HK-2 (cell line): ENCODE measurements at regions not wholly inside any gene's neighbourhood (a gene's known extent, or its start where the extent isn't known, plus 50 kb on each side); places are given as distances from the start of the nearest gene placed in this dataset.

Experiments
- DNase-seq: peaks from one replicate; pipeline ENCODE4 v3.0.0-alpha.2; 2018; ENCODE audit not compliant: unreplicated experiment

DNA sequence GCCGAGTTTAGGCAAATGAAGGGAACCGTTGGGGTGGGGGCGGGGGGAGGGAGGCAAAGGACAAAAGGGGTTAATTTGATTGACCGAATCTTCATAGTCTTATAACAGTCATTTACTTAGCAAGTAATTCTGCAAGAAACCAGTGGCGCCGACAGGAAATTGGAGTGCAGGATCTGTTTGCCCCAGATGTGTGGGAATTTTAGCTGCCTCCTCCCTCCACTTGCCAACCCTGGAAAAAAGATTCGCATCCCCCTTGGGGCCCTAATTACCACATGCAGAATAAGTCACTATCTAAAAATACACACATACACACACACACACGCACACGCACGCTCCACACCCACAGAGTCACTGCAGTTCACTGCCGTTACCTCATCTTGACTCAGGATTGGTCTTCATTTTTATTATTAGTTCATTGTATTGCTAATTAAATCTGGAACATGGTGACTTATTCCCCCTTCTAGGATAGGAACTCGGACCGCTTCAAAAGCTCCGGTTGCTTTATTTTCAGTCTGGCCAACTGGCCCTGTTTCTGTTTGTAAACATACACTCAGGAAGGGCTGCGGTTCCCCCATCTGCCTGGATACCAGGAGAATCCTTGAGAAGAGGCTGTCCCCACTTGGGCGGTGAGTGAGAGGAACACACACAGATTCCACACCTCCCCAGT, 241.6 kb upstream of the SALL1 start:
- no peak for DNase-seq

DNA sequence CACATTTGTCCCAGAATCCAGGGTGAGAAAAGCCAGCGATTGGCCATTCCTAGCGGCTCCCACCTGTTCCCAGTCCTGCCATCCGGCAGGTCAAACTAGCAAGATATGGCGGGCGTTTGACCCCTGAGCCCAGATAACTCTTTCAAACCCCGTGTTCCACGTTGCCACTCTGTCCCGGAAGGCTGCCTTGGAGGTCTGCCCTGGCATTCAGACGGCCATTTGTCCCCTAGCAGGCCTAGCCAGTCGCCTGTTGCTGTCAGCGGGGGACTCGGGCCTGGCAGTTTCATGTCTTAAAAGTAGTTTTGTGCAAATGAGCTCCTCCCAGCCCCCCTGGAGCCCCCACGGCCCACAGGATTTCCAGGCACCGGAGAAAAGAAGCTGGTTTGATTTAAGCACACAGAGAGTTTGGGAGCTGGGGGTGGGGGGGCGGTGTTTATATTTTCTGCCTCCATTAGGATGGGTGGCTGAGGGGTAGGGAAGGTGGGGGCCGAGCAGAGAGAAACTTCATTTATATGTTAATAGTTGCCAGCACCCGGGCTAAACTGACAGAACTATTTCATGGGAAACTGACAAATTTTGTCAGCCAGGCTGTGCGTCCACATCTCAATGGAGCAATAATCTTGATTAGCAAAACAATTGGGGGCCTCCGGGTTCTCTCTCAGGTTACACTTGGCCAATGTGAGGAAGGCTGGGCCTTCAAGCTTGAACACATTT, 240.9 kb upstream of the SALL1 start:
- no peak for DNase-seq

DNA sequence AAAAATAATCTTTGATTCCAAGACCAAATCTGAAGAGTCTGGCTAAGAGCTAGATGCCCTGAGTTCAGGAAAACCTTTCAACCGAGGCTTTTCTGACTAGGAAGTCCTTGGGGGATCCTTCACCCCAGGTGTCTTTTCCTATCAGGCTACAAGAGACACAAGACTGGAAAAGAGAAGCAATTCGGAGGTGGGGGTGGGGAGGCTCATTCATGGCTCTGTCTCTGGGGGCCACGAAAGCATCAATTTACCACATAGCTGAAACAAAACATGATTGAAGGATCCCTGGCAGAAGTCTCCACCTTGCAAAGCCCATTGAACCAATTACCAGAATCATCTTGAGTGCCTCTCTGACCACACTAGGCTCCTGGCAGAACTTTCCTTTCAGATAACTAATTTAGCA, 239.8 kb upstream of the SALL1 start:
- no peak for DNase-seq

DNA sequence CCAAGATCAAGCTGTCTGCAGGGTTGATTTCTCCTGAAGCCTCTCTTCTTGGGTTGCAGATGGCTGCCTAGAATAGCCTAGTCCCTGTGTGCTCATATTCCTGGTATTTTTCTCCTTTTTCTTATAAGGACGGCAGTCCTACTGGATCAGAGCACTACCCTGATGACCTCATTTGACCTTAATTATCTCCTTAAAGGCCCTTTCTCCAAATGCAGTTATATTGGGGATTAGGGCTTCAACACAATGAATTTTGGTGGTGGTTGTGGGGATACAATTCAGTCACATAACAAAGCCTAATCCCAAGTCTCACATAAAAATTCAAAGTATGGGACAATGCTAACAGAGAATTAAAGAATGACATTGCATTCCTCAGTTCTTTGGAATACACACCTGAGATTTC, 238.8 kb upstream of the SALL1 start:
- DNase-seq: no peak

DNA sequence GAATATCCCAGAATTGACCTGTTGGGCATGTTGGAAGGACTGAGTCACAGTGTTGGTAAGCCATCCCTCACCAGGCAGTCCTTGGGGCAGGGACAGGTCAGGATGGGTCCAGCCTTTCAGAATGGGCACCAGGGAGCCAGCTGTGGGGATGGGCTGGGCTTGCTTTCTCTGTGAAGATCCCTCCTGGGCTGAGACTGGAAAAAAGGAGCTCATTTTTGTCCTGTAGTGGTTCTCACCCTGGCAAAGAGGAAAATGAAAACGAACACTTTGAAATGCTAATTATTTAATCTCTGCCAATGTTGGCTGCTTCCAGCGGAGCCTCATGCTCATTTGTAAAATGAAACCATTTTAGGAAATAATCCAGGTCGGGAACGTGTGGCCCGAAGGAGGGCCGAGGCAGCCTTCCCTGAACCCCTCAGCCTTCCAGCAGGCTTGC, 237.5 kb upstream of the SALL1 start:
- DNase-seq: no peak

DNA sequence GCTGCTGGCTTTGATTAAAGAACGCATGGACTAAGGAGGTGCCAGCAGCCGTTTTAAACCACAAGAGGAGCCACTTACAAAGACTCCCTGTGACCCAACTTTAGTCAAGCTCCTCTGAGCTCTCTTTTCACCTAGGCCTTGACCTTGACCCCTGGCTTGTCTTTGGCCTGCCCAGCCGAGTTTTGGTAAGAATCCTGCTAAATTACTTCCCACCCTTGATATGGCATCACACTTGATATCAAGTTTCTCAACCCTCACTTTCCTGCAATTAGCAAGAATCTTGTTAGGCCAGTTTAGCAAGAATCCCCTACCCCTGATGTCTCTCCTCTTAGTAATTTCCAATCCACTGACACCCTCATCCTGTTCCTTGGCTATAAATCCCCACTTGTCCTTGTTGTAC, 232.8 kb upstream of the SALL1 start:
- DNase-seq: no peak

DNA sequence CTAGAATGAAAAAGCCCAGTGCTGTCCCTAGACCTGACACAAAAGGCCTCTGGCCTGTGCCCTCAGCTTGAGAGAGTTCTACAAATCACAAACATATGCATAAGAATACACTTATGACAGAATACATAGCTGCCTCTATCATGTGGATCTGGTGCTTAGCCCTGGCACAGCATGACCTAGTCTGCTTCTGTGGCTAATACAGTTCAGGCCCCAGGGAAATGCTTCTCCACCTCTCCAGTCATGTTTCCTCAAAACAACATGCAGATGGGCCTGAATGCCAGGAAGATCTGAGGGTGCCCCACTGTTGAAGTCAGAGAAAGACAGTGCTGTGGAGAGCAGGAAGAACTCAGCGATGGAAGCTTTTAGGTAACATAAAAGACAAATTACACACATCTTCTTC, 231.9 kb upstream of the SALL1 start:
- DNase-seq: no peak

DNA sequence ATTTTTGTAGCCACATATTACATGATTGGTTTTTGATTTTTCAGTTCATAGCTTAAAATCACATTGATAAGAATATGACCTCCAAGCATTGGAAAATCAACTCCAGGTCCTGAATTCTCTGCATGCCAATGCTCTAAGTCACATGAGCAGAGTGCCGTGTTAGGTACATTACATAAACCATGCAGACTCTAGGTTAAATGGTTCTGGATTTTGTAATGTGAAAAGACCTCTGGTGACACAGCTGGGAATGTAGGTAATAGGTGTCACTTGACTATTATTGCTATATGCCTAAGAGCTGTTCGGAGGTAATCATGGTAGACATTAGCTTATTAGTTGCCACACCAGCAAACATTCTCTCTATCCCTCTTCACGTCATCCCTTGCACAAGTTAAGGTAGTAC, 231.1 kb upstream of the SALL1 start:
- DNase-seq: no peak

DNA sequence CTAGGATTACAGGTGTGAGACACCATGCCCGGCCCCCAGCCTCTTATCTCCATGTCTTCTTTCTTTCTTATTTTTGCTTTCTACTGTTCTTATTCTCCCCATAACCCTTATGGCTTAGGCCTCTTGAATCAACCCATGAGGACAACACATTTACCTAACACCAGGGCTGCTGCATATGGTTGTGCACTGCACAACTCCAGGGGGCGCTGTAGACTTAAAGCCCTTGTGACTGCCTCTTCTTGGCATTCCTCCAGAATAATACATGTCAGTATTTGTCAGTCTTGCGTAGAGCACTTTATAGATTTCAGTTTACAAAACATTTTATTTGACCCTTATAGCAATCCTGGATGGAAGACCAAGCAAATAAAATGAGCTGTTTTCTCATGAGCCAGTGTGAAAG, 225.0 kb upstream of the SALL1 start:
- no peak for DNase-seq

DNA sequence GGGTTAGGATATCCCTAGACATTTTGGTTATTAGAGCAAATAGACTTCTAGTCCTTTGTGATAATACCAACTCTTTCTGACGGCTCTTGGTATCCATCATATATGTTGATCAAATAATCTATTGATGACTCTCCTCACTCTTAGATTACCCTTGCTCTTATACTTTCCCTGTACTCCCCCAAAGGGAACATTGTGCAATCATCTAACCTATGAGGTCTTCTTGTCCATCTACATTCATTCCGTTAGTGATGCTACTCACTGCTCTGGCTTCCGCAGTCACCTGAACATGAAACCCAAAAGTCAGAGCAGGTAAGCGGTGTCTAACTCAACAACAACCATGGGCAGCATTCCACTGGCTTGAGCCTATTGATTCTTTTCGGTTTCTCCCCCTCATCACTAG, 223.7 kb upstream of the SALL1 start:
- DNase-seq: no peak

DNA sequence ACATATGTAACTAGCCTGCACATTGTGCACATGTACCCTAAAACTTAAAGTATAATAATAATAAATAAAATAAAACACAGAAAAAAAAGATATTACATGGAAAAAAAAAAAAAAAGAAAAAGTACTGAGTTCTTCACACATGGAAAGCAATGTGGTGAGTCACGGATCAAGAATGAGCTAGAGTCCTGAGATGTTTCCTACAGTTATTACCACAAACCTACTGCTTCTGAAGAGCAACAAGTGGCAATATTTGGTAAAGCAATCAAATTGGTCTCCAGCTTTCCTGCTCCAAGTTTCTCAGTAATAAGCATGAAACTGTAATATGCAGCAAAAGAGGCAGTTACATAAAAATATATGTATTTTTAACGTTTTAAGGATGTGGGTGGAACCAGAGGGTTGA, 223.3 kb upstream of the SALL1 start:
- peak; percentile 15 for DNase-seq

DNA sequence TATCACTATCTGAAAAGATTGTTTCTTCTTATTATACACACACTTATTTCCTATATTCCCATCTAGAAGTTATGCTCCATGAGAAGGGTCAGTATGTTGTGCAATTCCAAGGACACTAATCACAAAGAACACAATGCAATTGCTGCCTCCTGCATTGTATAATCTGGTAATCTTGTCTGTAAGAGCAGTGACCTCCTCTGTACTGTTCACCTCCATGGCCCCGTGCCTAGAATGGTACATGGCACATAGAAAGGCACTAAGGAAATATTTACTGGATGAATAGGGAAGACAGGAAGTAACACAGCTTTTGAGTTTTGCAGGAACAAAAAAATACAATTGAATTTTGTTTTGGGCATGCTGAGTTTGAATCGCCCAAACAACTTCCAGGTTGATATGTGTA, 214.6 kb upstream of the SALL1 start:
- DNase-seq: no peak

DNA sequence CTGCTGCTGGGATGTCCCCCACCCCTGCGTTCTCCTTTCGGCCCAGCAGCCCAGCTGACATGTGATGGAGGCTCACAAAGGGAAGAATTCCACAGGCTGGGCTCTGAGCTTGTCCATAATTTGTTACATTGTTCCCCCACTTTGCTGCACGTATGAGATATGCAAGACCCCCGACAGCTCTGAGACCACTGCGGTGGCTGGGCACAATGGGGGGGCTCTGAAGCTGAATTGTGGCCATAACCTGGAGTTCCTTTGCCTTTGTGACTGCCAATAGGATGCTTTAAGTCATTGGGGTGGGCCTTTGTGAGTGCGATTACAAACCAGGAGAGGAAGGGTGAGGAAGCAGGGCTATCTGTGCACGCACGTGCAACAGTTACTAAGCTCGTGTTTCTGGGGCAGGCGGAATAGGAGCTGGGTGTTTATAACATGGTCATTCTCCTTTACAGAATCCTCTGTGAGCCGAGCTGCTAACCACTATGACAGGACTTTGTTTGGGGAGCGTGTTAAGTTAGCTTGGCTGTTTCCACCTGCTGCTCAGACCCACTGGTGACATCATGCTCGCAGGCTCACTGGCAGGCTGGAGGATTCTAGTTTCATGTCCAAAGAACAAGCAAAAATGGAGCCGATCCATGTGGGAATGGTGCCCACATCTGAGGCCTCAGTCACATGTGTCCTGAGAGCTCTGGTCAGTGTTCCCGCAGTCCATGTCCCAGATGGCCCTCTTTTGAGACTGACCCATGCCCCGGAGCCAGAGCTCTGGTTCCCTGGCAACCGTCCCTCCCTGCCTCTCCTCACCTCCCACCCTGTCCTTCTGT, 208.3 kb upstream of the SALL1 start:
- no peak for DNase-seq

DNA sequence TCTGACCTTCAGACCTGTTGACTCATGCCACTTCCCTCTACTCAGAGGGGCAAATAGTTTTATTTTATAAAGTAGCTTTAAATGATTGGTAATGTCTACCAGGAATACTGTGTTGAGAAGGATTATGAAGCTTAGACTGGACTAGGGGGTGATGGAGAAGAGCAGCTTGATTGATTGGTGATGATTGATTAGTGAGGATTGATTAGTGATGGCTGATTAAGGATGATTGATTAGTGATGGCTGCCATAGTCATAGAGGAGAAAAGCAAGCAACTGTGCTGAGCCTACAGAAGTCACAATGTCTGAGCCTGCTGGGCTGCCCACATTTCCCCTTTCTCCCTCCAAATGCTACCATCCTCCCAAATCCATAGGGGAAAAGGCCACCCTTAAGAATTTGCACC, 206.8 kb upstream of the SALL1 start:
- DNase-seq: no peak

DNA sequence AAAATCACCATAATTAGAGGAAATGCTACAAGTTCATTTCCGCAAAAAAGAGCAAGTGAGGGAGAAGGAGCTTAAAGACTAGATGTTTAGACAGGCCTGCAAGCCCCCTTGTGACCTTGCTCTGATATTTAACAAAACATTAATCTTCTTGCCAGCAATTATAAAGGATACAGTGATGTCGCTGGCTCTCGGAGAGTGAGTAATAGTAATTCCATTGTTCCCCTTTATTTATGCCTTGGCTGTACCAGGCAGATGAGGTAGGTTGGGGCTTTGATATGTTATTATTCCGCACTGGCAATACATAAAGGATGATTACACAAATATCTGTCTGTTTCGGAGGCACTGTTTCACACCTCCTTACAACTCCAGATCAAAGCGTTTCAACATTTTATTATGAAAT, 204.8 kb upstream of the SALL1 start:
- DNase-seq: no peak

DNA sequence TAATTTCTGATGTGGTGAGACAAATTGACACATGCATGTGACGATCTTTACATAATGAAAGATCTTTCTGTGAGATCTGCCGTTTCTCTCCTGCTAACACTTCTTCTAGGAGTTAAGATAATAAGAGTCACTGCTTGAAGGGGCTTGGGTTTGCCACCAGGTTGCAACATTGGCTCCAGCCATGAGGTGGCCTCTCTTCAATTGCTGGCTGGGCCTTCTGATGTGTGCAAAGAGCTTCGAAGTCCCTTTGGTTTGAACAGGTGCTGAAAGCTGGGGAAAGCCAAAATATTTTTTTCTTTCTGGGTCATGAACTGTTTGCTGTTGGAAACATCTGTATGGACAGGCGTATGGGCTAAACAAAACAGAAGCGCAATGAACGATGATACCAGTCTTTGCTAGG, 204.1 kb upstream of the SALL1 start:
- DNase-seq: no peak

DNA sequence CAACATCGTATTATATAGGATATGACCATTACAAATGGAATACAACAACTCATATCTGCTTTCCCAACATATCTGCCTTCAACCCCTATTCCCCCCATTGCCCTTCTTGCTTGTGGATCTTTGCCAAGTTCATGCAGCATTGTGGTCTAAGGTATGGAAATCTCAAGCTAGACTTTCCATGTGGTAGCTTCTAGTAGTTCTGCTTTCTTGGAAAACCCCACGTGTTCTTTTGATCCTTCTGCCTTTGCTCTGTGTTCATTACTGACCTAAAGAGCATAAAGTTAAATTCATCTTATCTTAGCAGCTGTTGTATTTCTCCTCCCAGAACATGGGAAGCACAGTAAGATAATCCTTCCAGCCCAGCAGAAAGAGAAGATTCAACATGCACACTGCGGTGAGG, 202.0 kb upstream of the SALL1 start:
- DNase-seq: no peak

DNA sequence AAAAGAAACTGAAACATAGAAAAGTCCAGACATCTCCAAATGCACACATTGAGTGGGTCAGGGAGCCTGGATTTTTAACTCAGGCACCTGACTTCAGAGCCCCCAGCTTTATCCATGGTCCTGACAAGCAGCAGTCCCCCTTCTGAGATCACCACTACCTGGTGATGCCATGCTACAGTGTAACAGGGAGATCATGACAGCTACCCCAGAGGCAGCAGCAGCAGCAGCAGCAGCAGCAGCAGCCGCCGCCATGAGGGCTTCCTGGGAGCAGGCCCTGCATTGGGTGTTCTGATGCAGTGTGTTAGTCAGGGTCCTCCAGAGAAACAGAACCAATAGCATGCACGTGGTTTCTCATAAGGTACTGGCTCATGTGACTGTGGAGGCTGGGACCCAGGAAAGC, 198.6 kb upstream of the SALL1 start:
- no peak for DNase-seq

DNA sequence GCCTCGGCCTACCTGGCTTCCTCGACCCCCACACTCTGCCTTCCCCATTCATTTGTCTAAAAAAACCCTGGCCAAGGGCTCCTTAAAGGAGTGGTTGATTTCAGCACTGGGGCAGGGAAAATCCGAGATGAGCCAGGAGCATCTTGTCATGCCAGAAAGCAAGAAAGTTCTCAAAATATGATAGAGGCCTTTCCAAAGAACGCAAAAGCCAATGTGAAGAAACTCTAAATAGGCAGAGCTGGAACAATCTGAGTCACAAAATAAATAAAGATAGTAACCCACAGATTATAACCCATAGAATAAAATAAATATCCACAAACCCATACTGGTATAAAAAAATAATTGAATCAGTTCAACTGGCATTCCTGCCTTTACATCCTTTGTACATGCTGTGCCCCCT, 192.3 kb upstream of the SALL1 start:
- DNase-seq: no peak

DNA sequence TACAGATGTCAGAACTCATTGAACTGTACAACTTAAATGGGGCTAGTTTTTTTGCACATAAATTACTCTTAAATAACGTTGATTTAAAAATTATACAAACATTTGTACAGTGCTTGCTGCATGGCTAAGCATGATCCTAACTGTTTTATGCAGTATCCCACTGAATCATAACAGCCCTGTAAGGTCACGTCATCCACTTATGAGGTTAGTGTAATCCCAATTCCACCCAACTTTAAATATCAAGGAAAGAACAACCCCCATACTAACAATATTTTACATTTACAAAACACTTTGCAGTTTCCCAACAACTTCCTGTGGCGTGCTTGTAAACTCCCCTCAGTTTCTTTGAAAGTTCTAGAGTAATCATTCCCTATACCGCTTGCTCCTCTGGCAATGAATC, 190.1 kb upstream of the SALL1 start:
- DNase-seq: no peak

DNA sequence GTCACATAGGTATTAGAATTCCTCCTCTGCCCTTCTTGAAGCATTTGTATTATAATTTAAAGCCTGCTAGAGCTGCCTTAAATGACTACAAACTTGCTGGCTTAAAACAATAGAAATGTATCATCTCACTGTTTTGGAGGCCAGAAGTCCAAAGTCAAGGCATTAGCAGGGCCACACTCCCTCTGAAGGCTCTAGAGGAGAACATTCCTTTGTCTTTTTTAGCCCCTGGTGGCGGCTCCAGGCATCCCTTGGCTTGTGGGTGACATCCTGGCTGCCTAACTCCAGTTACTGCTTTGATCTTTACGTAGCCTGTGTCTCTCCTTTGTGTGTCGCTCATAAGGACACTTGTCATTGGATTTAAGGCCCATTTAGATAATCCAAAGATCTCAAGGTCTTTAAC, 186.6 kb upstream of the SALL1 start:
- no peak for DNase-seq

DNA sequence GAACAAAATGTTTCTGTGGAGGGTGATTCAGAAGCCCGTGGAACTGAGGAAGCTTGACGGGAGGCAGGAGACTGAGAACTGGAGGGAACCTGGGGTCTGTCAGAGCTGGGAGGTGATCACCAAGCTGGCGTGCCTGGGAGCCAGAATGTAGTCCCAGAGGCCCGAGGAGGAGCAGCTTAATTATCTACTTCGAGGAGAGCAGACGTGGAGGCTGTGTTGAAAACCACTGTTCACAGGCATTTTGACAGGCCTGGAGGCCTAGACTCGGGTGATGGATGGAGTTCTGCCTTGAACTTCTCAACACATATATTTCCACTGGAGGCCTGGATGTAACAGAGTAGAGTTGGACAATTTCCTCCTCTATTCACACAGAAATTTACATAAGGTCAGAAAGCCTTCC, 177.7 kb upstream of the SALL1 start:
- DNase-seq: no peak

DNA sequence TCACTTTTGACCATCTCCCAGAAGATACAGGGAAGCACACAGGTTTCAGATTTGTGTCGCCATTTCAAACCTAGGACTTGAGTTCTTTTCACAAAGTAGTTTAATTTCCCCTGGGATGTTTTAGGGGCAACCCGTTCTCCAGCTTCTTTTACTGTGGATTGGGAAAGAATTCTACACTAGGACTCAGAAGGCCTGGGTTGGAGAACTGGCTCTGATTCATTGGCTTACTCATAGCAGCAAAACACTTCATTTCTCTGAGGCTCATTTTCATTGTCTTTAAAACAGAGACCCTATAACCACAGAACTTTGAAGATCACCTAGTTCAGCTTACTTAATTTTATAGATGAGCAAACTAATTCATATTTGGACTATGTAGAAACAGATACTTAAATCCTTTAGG, 175.9 kb upstream of the SALL1 start:
- no peak for DNase-seq
